PFSK-1 (cell line): ENCODE measurements at regions not wholly inside any gene's neighbourhood (a gene's known extent, or its start where the extent isn't known, plus 50 kb on each side); places are given as distances from the start of the nearest gene placed in this dataset.

ENCODE experiments used
- FOXP2 ChIP-seq: optimal IDR thresholded peaks from 2 replicates; pipeline ENCODE3; 2011; ENCODE audit warnings: borderline replicate concordance, control low read depth, inconsistent platforms; ENCODE audit not compliant: insufficient read depth; ENCODE audit errors: extremely low read length, extremely low read depth
- POLR2AphosphoS5 ChIP-seq: IDR thresholded peaks from 2 replicates; pipeline ENCODE4 v1.6.1; 2012; ENCODE audit warnings: low read depth, mild to moderate bottlenecking, control low read depth, low read length, moderate library complexity
- REST ChIP-seq, 2 experiments: IDR thresholded peaks; 2 replicates each; pipeline versions ENCODE4 v1.6.1 to v1.8.0; 2011 to 2012; ENCODE audit warnings: low read depth in 2 of 2, low read length in 2 of 2, control low read depth in 1 of 2, inconsistent platforms in 1 of 2, mild to moderate bottlenecking in 1 of 2, moderate library complexity in 1 of 2; ENCODE audit not compliant: insufficient read depth in 1 of 2
- SIN3A ChIP-seq: IDR thresholded peaks from 2 replicates; pipeline ENCODE4 v1.6.1; 2012; ENCODE audit warnings: mild to moderate bottlenecking, low read length, moderate library complexity, borderline replicate concordance; ENCODE audit not compliant: insufficient read depth
- TAF1 ChIP-seq: IDR thresholded peaks from 2 replicates; pipeline ENCODE4 v1.6.1; 2012; ENCODE audit warnings: low read length, control low read depth, borderline replicate concordance; ENCODE audit not compliant: insufficient read depth

GRCh38 chr11:41955635-41956400 lies 496.4 kb upstream of the LRRC4C start:
- no peak for TF ChIP-seq POLR2AphosphoS5
- TF ChIP-seq TAF1, result no peak
- no peak for TF ChIP-seq REST (IDR thresholded peaks at IDR 0.05; ENCODE audit: insufficient read depth in 1 of 2, low read depth in 2 of 2, low read length in 2 of 2)
- no peak for TF ChIP-seq SIN3A
- no peak for TF ChIP-seq FOXP2
